ENCODE measurements at regions not wholly inside any gene's neighbourhood (a gene's known extent, or its start where the extent isn't known, plus 50 kb on each side); places are given as distances from the start of the nearest gene placed in this dataset.

GRCh38 chr1:95386371-95386770 is 152.4 kb downstream of the RWDD3 start:
- Histone ChIP-seq H3K4me2 (ENCODE audit: insufficient read depth in 1 of 2, low read depth in 2 of 2, low read length in 2 of 2) (no peak overlapping the region), H3K9me3 (ENCODE audit: insufficient read depth in 2 of 2, low read depth in 1 of 2, low read length in 1 of 2) (no peaks in the 10 kb centered on the region), H3K79me1 (ENCODE audit: low read depth, low read length) (no peaks in the 10 kb centered on the region), H2BK15ac (ENCODE audit: low read length) (no peak overlapping the region), H3K27me3 (replicated peaks in 1 of 4; ENCODE audit: control insufficient read depth in 3 of 4, extremely low read depth in 1 of 4, insufficient read depth in 3 of 4, low read length in 3 of 4) (peaks cover 0 to 1% (median 0%) of the 10 kb centered on the region in 4 experiments; a peak in 1 of 7 replicates), H2BK20ac (ENCODE audit: low read length) (no peak overlapping the region), H2AK5ac (ENCODE audit: low read depth, low read length) (no peak overlapping the region), H3K14ac (ENCODE audit: insufficient read length) (no peak overlapping the region), H4K20me1 (replicated peaks in 1 of 2; ENCODE audit: control insufficient read depth in 1 of 2, insufficient read depth in 2 of 2, low read length in 2 of 2) (peaks cover 0 to 2% of the 10 kb centered on the region in 2 experiments), H2BK12ac (ENCODE audit: low read depth, low read length) (no peak overlapping the region), H3K23me2 (ENCODE audit: low read depth, low read length) (no peaks in the 10 kb centered on the region), H3K36me3 (ENCODE audit: control insufficient read depth in 2 of 4, insufficient read depth in 4 of 4, low read length in 3 of 4) (no peaks in the 10 kb centered on the region), H3K9ac (replicated peaks in 1 of 4; ENCODE audit: extremely low read depth in 1 of 4, low read depth in 3 of 4, low read length in 3 of 4) (no peak overlapping the region), H3K4ac (replicated peaks; ENCODE audit: insufficient read length, low read depth, low read length) (no peak overlapping the region), H3K4me1 (replicated peaks in 1 of 4; ENCODE audit: control insufficient read depth in 3 of 4, insufficient read depth in 4 of 4, low read length in 3 of 4) (no peaks in the 10 kb centered on the region), H2AFZ (ENCODE audit: low read length) (no peak overlapping the region), H3K4me3 (ENCODE audit: extremely low read depth in 1 of 4, insufficient read depth in 2 of 4, low read depth in 3 of 4, low read length in 4 of 4) (no peak overlapping the region), H3K56ac (replicated peaks; ENCODE audit: insufficient read length, low read depth, low read length) (no peak overlapping the region), H4K5ac (ENCODE audit: insufficient read length, low read depth, low read length) (no peak overlapping the region), H3K23ac (ENCODE audit: insufficient read length) (no peak overlapping the region), H4K91ac (replicated peaks; ENCODE audit: insufficient read length, low read length) (no peak overlapping the region), H2BK120ac (replicated peaks; ENCODE audit: low read depth, low read length) (no peak overlapping the region), H3K79me2 (ENCODE audit: control insufficient read depth in 1 of 2, insufficient read depth in 2 of 2, low read length in 2 of 2) (no peaks in the 10 kb centered on the region), H3K18ac (ENCODE audit: extremely low read depth, low read length) (no peak overlapping the region), H2BK5ac (ENCODE audit: low read depth, low read length) (no peak overlapping the region), H3K27ac (ENCODE audit: low read depth, low read length) (no peak overlapping the region), H4K8ac (ENCODE audit: extremely low read depth, insufficient read depth, low read length) (no peak overlapping the region)
- WGBS, 2 experiments (ENCODE audit: extremely low coverage in 1 of 2, insufficient coverage in 1 of 2, insufficient read length in 1 of 2, insufficient replicate concordance in 2 of 2, low coverage in 1 of 2, low lambda C conversion rate in 2 of 2, missing lambda C conversion rate in 1 of 2), result 100% methylated on average over 1 of the region's 1 CpG; no CpG with 5 or more reads in 1 of the 2 experiments
- TF ChIP-seq SP2 (IDR thresholded peaks at IDR 0.05; ENCODE audit: low read length) (no peak), HDAC2 (IDR thresholded peaks at IDR 0.05; ENCODE audit: borderline replicate concordance in 1 of 2, low read depth in 2 of 2, low read length in 2 of 2) (no peak)
- POLR2A ChIA-PET (ENCODE audit: partially characterized antibody), result no interaction called here
- no peak for FAIRE-seq
- no peak for DNase-seq (ENCODE audit: low read depth in 1 of 2, low spot score in 2 of 2)
- CTCF ChIA-PET (ENCODE audit: partially characterized antibody), result no interaction called here

All from H1 (cell line).